GM21576 (cell line): ENCODE measurements at regions not wholly inside any gene's neighbourhood (a gene's known extent, or its start where the extent isn't known, plus 50 kb on each side); places are given as distances from the start of the nearest gene placed in this dataset.

Experiments
- ATAC-seq: cut with Tn5 transposase; IDR thresholded peaks from one replicate; pipeline ENCODE4 v1.9.1; 2021; ENCODE audit warnings: mild to moderate bottlenecking, moderate library complexity; ENCODE audit not compliant: unreplicated experiment

DNA sequence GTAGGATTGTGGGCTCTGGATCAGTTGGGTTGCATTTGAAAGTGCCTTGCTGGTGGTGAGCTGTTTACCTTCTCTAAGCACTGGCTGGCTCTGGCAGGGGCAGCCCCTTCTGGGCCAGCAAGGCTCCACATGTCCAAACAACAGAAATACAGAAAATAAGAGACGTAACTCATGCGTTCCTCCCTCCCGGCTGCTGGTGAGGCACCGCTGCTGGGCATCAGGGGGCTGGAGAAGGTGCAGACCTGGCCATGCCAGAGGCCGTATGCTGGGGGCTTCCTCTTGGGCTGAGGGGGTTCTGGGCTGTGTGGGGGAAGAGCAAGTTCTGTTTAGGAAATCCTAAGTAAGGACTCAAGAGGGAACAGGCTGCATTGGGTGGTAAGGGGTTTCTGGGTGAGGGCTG is 140.6 kb downstream of the URI1 start:
- ATAC-seq: no peak

- ATAC-seq: no peak
Observed at GRCh38 chr19:30083125-30083681, 141.2 kb downstream of the URI1 start.

GRCh38 chr19:30083701-30084156 is 141.7 kb downstream of the URI1 start:
- ATAC-seq: no peak

- no peak for ATAC-seq
Observed at GRCh38 chr19:30084390-30084819, 142.4 kb downstream of the URI1 start.

DNA sequence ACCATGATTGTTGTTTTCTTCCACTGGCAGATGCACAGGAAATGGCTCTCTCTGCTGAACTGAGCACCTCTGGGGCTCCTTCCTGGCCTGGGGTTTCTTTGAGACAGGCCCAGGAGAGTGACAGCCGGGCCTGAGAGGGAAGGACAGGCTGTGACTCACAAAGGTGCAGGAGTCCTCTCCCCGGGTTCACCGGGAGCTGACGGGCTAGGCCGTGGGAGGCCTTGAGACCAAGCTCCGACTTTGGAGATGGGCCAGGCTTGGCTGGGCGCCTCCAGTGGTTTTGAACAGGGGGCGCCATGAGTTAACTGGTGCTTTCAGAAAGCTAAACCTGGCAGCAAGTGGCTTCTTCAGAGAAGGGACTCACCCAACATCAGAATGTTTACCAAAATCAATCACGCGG is 143.4 kb downstream of the URI1 start:
- ATAC-seq: no peak

- no peak for ATAC-seq
Observed at GRCh38 chr19:30086220-30086619, 144.2 kb downstream of the URI1 start.

GRCh38 chr19:30086916-30087315 is 144.9 kb downstream of the URI1 start:
- ATAC-seq: no peak

DNA sequence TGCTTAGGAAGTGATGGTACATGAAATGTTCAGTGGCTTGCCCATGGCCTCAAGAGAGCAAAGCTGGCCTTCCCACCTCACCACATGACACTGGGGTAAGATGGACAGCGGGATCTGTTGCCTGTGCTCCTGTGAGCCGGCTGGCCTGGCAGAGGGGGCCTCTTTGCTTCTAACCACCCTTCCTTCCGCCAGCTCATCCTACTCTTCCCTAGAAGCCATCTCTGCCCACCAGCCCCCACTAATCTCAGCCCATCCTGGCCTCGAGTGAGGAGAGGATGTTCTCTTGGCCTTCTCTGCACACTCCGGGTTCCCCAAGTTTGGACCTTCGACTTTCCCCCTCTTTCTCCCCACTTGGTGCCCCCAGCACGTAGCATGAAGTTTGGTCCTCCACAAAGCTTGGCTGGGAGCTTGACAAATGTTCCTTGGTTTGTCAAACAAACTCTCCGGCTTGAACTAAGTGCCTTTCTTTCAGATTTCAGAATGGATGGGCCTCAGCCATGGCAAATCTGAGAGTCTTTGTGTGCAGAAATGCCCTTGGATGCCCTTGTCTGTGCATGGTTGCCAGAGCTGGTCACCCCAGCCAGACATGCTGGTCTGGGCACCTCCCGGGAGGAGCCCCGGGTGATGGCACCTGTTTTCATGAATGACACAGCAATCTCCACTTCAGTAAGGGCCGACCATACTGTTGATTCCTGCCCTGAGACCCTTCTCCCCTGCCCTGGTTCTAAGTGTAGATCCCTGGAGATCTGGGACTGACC is 145.5 kb downstream of the URI1 start:
- ATAC-seq: no peak

- no peak for ATAC-seq
Observed at GRCh38 chr19:30088567-30088966, 146.5 kb downstream of the URI1 start.

DNA sequence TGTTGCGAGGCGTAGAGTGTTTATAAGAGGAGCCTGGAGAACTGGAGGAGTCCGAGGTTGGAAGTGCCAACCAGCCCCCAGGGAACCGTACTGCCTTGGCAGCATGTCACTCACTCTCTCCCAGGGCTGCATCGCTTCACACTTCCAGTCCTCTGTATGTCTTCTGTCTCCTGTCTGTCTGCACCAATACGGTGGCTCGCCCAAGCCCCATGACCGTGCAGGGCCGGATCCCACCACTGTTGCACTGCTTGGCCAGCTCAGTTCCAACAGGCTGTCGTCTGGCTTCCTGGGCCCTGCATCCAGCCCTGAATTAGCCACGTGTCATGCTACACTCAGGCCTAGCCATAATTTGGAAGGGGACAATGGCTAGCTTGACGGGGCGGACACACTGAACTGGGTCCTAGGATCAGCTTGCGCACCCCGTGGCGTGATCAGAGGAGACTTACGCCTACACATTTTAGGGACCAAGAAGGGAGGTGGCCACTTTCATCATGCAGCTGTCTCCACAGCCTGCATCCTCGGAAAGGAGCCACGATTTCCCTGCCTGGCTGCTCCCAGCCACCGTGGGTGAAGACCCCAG is 147.1 kb downstream of the URI1 start:
- no peak for ATAC-seq

DNA sequence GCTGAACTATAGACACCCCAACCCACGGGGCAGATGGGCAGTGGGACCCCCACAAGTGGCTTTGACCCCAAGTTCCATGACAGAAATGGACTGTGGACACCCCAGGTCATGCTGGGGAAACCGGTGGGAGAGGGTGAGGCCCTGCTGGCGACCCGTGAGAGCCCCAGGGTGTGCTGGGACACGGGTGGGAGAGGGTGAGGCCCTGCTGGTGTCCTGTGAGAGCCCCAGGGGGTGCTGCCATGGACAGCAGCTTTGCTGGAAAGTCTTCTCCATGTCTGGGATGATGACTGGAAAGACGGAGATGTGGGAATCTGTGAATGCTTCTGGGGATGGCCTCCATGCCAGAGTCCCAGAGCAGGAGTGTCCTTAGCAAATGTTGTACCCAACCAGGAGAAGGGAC is 148.4 kb downstream of the URI1 start:
- no peak for ATAC-seq

DNA sequence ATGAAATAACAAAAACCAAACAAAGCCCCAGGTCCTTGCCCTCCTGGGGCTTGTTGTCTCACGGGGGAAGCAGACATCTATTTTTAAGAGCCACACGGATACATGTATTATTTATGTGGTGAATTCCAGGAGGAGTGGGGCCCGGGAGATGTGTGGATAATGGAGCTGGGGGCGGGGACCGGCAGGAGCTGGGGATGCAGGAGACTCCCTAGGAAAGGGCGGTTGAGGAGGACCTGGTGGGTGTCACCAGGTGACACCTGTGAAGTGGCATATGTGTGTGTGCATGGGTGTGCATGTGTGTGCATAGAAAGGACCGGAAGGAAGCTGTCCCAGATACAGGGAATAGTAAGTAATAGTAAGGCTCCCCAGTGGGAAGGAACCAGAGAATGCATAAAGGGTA is 148.9 kb downstream of the URI1 start:
- ATAC-seq: no peak

- ATAC-seq: no peak
Observed at GRCh38 chr19:30091456-30091855, 149.4 kb downstream of the URI1 start.

DNA sequence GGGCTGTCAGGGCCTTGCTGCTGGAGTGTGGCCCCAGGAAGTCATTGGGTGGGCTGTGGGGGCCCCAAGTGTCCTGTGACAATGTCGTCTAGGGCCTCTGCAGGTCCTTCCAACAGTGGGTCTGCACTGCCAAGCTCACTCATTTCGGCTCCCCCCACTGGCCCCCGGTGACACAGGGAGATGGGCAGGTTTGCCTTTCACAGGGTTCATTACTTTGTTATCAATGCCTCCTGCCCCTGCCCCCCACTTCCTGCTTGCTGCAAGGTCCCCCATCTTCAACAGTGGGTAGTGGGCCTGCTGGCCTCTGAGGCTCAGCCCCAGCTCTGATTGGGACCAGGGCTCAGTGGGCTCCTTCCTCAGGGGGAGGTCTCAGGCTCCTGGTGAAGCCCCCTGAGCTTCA is 149.8 kb downstream of the URI1 start:
- no peak for ATAC-seq

- no peak for ATAC-seq
Observed at GRCh38 chr19:30092721-30093569, 150.9 kb downstream of the URI1 start.

GRCh38 chr19:30093966-30094755 is 152.1 kb downstream of the URI1 start:
- ATAC-seq: no peak

DNA sequence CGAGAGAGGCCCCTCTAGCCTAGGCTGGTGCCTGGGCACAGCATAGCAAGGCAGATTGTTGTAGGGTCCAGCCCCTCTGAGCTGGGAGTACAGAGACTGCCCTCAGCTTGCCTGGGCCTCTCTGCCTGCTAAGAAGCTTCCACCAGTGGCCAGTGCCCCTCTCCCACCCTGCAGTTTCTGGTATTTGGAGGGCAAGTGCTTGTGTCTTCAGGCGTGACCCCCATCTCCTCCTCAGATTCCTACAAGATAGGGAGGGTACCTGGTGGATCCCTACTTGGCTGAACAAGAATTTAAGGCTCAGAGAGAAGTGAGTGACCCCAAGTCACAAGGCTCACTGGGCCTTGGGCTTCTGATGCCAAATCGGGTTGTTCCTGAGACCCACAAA is 152.7 kb downstream of the URI1 start:
- ATAC-seq: no peak

GRCh38 chr19:30095171-30095570 is 153.1 kb downstream of the URI1 start:
- no peak for ATAC-seq

GRCh38 chr19:30096596-30097370 is 154.7 kb downstream of the URI1 start:
- no peak for ATAC-seq

GRCh38 chr19:30097746-30098280 is 155.8 kb downstream of the URI1 start:
- ATAC-seq: no peak
